ENCODE measurements at regions not wholly inside any gene's neighbourhood (a gene's known extent, or its start where the extent isn't known, plus 50 kb on each side); places are given as distances from the start of the nearest gene placed in this dataset.
A peak's percentile ranks its signal among the peaks of the same experiment; 100 is the strongest.
"Not testable (repeated sequence)": the region's sequence is repeated elsewhere in the genome, so short reads cannot be mapped to it uniquely, and the experiment has no call there.

GRCh38 chr14:58769771-58770170 lies 132.0 kb downstream of the DACT1 start:
- Histone ChIP-seq H3K27ac (ENCODE audit: low read depth, low read length) (no peak overlapping the region), H3K4me1 (ENCODE audit: insufficient read depth, low read length) (no peaks in the 10 kb centered on the region), H3K27me3 (ENCODE audit: insufficient read depth, low read length) (no peaks in the 10 kb centered on the region), H3K4me3 (ENCODE audit: low read length in 2 of 2) (no peak overlapping the region), H3K9me3 (ENCODE audit: control insufficient read depth in 1 of 2, low read length in 2 of 2) (no peaks in the 10 kb centered on the region), H3K36me3 (ENCODE audit: insufficient read depth, low read length) (no peaks in the 10 kb centered on the region)
- H3K9me3 Mint-ChIP-seq, result no peaks in the 10 kb centered on the region
- peaks cover 3 to 4% of the 10 kb centered on the region in 2 donors for H3K27me3 Mint-ChIP-seq
- no peak overlapping the region for H3K4me3 Mint-ChIP-seq
- H3K4me1 Mint-ChIP-seq, result no peaks in the 10 kb centered on the region
- H3K36me3 Mint-ChIP-seq, result no peaks in the 10 kb centered on the region
- H3K27ac Mint-ChIP-seq, result no peak overlapping the region
- ChIA-PET POLR2A (ENCODE audit: partially characterized antibody) (no interaction called here), CTCF (ENCODE audit: partially characterized antibody) (interaction anchor here (1.2 kb wide), 1 partner anchor 17 kb away, joined by 3 read pairs; no protein-coding TSS in a partner anchor)
- intact Hi-C loops (cut with micrococcal nuclease), result no loop called here
- DNase-seq, result no peak

- no peak for DNase-seq
- H3K4me3 ChIP-seq (ENCODE audit: low read length in 2 of 2), result no peak overlapping the region
- H3K27ac ChIP-seq (ENCODE audit: low read depth, low read length), result no peak overlapping the region
- Mint-ChIP-seq H3K27ac (no peak overlapping the region), H3K36me3 (no peaks in the 10 kb centered on the region), H3K27me3 (peaks cover 3 to 4% of the 10 kb centered on the region in 2 donors), H3K9me3 (peaks cover 0 to 3% (median 0%) of the 10 kb centered on the region in 8 donors), H3K4me1 (no peaks in the 10 kb centered on the region), H3K4me3 (no peak overlapping the region)
- H3K9me3 ChIP-seq (ENCODE audit: control insufficient read depth in 1 of 2, low read length in 2 of 2), result no peaks in the 10 kb centered on the region
- no peaks in the 10 kb centered on the region for H3K36me3 ChIP-seq (ENCODE audit: insufficient read depth, low read length)
- ChIA-PET CTCF (ENCODE audit: partially characterized antibody) (no interaction called here), POLR2A (ENCODE audit: partially characterized antibody) (no interaction called here)
- intact Hi-C loops (cut with micrococcal nuclease), result no loop called here
- no peaks in the 10 kb centered on the region for H3K4me1 ChIP-seq (ENCODE audit: insufficient read depth, low read length)
- no peaks in the 10 kb centered on the region for H3K27me3 ChIP-seq (ENCODE audit: insufficient read depth, low read length)
Observed at GRCh38 chr14:58770491-58770982, 132.8 kb downstream of the DACT1 start.

- CTCF ChIA-PET (ENCODE audit: partially characterized antibody), result no interaction called here
- intact Hi-C loops (cut with micrococcal nuclease), result no loop called here
Observed at GRCh38 chr14:58771016-58771415, 133.3 kb downstream of the DACT1 start.

GRCh38 chr14:58772116-58772515 lies 134.4 kb downstream of the DACT1 start:
- H3K4me1 Mint-ChIP-seq, result no peaks in the 10 kb centered on the region
- peaks cover 0 to 3% (median 0%) of the 10 kb centered on the region in 8 donors for H3K9me3 Mint-ChIP-seq
- POLR2A ChIA-PET (ENCODE audit: partially characterized antibody), result no interaction called here

More at GRCh38 chr14:58771016-58771415, 133.3 kb downstream of the DACT1 start:
- Histone ChIP-seq H3K9me3 (ENCODE audit: control insufficient read depth in 1 of 2, low read length in 2 of 2) (no peaks in the 10 kb centered on the region), H3K4me1 (ENCODE audit: insufficient read depth, low read length) (no peaks in the 10 kb centered on the region), H3K27ac (ENCODE audit: low read depth, low read length) (no peak overlapping the region), H3K4me3 (ENCODE audit: low read length in 2 of 2) (no peak overlapping the region), H3K27me3 (ENCODE audit: insufficient read depth, low read length) (no peaks in the 10 kb centered on the region), H3K36me3 (ENCODE audit: insufficient read depth, low read length) (no peaks in the 10 kb centered on the region)
- no peak overlapping the region for H3K4me3 Mint-ChIP-seq
- POLR2A ChIA-PET (ENCODE audit: partially characterized antibody), result no interaction called here
- H3K36me3 Mint-ChIP-seq, result no peaks in the 10 kb centered on the region
- no peak overlapping the region for H3K27ac Mint-ChIP-seq
- H3K4me1 Mint-ChIP-seq, result no peaks in the 10 kb centered on the region
- H3K9me3 Mint-ChIP-seq, result peaks cover 0 to 3% (median 0%) of the 10 kb centered on the region in 8 donors
- H3K27me3 Mint-ChIP-seq, result peaks cover 3 to 4% of the 10 kb centered on the region in 2 donors
- no peak for DNase-seq

GRCh38 chr14:58772794-58773620 lies 135.2 kb downstream of the DACT1 start:
- CTCF ChIA-PET (ENCODE audit: partially characterized antibody), result no interaction called here
- Histone ChIP-seq H3K27me3 (ENCODE audit: insufficient read depth, low read length) (no peaks in the 10 kb centered on the region), H3K9me3 (ENCODE audit: control insufficient read depth in 1 of 2, low read length in 2 of 2) (no peaks in the 10 kb centered on the region), H3K4me1 (ENCODE audit: insufficient read depth, low read length) (no peaks in the 10 kb centered on the region), H3K27ac (ENCODE audit: low read depth, low read length) (no peak overlapping the region), H3K4me3 (ENCODE audit: low read length in 2 of 2) (no peak overlapping the region), H3K36me3 (ENCODE audit: insufficient read depth, low read length) (no peaks in the 10 kb centered on the region)
- Mint-ChIP-seq H3K27ac (no peak overlapping the region), H3K27me3 (peaks cover 3 to 6% of the 10 kb centered on the region in 2 donors), H3K9me3 (peaks cover 0 to 3% (median 0%) of the 10 kb centered on the region in 8 donors), H3K36me3 (no peaks in the 10 kb centered on the region), H3K4me1 (no peaks in the 10 kb centered on the region), H3K4me3 (no peak overlapping the region)
- intact Hi-C loops (cut with micrococcal nuclease), result no loop called here
- POLR2A ChIA-PET (ENCODE audit: partially characterized antibody), result no interaction called here
- DNase-seq, result peak in 1 of 5 donors; percentile 36

More at GRCh38 chr14:58772116-58772515, 134.4 kb downstream of the DACT1 start:
- intact Hi-C loops (cut with micrococcal nuclease), result no loop called here
- H3K27me3 Mint-ChIP-seq, result peaks cover 3 to 6% of the 10 kb centered on the region in 2 donors
- CTCF ChIA-PET (ENCODE audit: partially characterized antibody), result no interaction called here
- Histone ChIP-seq H3K4me1 (ENCODE audit: insufficient read depth, low read length) (no peaks in the 10 kb centered on the region), H3K9me3 (ENCODE audit: control insufficient read depth in 1 of 2, low read length in 2 of 2) (no peaks in the 10 kb centered on the region), H3K4me3 (ENCODE audit: low read length in 2 of 2) (no peak overlapping the region), H3K27me3 (ENCODE audit: insufficient read depth, low read length) (no peaks in the 10 kb centered on the region), H3K27ac (ENCODE audit: low read depth, low read length) (no peak overlapping the region), H3K36me3 (ENCODE audit: insufficient read depth, low read length) (no peaks in the 10 kb centered on the region)
- no peak for DNase-seq
- no peaks in the 10 kb centered on the region for H3K36me3 Mint-ChIP-seq
- no peak overlapping the region for H3K27ac Mint-ChIP-seq
- no peak overlapping the region for H3K4me3 Mint-ChIP-seq

GRCh38 chr14:58774531-58774930 lies 136.8 kb downstream of the DACT1 start:
- Mint-ChIP-seq H3K27ac (no peak overlapping the region), H3K4me1 (no peaks in the 10 kb centered on the region), H3K27me3 (peaks cover 3 to 6% of the 10 kb centered on the region in 2 donors), H3K36me3 (no peaks in the 10 kb centered on the region), H3K9me3 (peaks cover 0 to 3% (median 0%) of the 10 kb centered on the region in 8 donors), H3K4me3 (no peak overlapping the region)
- CTCF ChIA-PET (ENCODE audit: partially characterized antibody), result no interaction called here
- POLR2A ChIA-PET (ENCODE audit: partially characterized antibody), result no interaction called here
- Histone ChIP-seq H3K4me1 (ENCODE audit: insufficient read depth, low read length) (no peaks in the 10 kb centered on the region), H3K27me3 (ENCODE audit: insufficient read depth, low read length) (no peaks in the 10 kb centered on the region), H3K9me3 (ENCODE audit: control insufficient read depth in 1 of 2, low read length in 2 of 2) (no peaks in the 10 kb centered on the region), H3K27ac (ENCODE audit: low read depth, low read length) (no peak overlapping the region), H3K36me3 (ENCODE audit: insufficient read depth, low read length) (no peaks in the 10 kb centered on the region), H3K4me3 (ENCODE audit: low read length in 2 of 2) (no peak overlapping the region)
- intact Hi-C loops (cut with micrococcal nuclease), result no loop called here
- no peak for DNase-seq

GRCh38 chr14:58775130-58775529 lies 137.4 kb downstream of the DACT1 start:
- H3K9me3 ChIP-seq (ENCODE audit: control insufficient read depth in 1 of 2, low read length in 2 of 2); H3K4me1 ChIP-seq (ENCODE audit: insufficient read depth, low read length); H3K4me3 ChIP-seq (ENCODE audit: low read length in 2 of 2); H3K36me3 ChIP-seq (ENCODE audit: insufficient read depth, low read length); H3K27ac Mint-ChIP-seq; intact Hi-C loops (cut with micrococcal nuclease); CTCF ChIA-PET (ENCODE audit: partially characterized antibody); DNase-seq; H3K27me3 ChIP-seq (ENCODE audit: insufficient read depth, low read length); H3K27me3 Mint-ChIP-seq; H3K36me3 Mint-ChIP-seq; POLR2A ChIA-PET (ENCODE audit: partially characterized antibody); H3K9me3 Mint-ChIP-seq; H3K27ac ChIP-seq (ENCODE audit: low read depth, low read length); H3K4me1 Mint-ChIP-seq; H3K4me3 Mint-ChIP-seq: not testable (repeated sequence)
